ENCODE measurements at regions not wholly inside any gene's neighbourhood (a gene's known extent, or its start where the extent isn't known, plus 50 kb on each side); places are given as distances from the start of the nearest gene placed in this dataset.

DNA sequence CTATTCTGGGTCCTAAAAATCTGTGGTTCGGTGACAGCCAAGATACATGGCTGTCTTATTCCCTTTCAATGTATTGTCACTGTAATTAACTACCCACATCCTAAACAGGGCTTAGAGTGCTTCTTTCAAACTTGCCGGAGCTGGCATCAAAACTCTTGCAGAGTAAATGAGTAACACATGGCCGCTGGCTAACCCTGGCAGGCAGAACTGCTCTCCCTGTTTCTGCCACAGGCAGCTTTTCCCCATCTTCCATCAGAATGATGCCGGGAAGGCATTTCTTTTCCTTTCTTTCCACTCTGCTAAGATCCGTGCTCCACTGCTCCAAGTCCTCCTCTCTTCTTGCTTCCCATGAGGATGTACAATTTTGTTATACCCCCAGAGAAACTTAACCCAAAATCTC is 54.8 kb upstream of the PTPRM start:
- no peak overlapping the region for H3K4me3 Mint-ChIP-seq
- no peaks in the 10 kb centered on the region for H3K4me1 Mint-ChIP-seq
- DNase-seq, result no peak
- intact Hi-C loops (cut with micrococcal nuclease), result no loop called here
- H3K27ac Mint-ChIP-seq, result no peak overlapping the region
- no peaks in the 10 kb centered on the region for H3K36me3 Mint-ChIP-seq (ENCODE audit: low read depth)
- H3K27me3 Mint-ChIP-seq, result no peaks in the 10 kb centered on the region
- H3K9me3 Mint-ChIP-seq, result no peaks in the 10 kb centered on the region

DNA sequence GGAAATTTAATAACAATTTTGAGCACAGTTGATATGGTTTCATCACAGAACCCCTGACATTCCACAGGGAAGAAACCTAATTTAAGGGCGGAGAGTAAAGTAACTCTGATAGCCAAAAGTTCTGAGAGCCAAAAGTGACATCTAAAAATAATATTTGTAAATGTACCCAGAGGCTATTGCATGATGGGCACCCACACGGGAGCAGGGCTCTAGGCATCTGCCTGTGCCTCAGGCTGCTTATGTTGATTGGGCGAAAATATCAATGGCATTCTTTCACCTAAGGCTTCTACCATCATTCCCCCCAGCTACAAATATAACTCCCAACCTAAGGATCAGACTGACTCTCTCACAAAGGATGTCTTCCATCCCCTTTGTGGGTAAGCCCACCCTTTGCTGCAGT is 54.1 kb upstream of the PTPRM start:
- H3K27me3 Mint-ChIP-seq, result no peaks in the 10 kb centered on the region
- no peaks in the 10 kb centered on the region for H3K9me3 Mint-ChIP-seq
- H3K36me3 Mint-ChIP-seq (ENCODE audit: low read depth), result no peaks in the 10 kb centered on the region
- no peak for DNase-seq
- no peak overlapping the region for H3K4me3 Mint-ChIP-seq
- no peaks in the 10 kb centered on the region for H3K4me1 Mint-ChIP-seq
- H3K27ac Mint-ChIP-seq, result no peak overlapping the region
- intact Hi-C loops (cut with micrococcal nuclease), result no loop called here

DNA sequence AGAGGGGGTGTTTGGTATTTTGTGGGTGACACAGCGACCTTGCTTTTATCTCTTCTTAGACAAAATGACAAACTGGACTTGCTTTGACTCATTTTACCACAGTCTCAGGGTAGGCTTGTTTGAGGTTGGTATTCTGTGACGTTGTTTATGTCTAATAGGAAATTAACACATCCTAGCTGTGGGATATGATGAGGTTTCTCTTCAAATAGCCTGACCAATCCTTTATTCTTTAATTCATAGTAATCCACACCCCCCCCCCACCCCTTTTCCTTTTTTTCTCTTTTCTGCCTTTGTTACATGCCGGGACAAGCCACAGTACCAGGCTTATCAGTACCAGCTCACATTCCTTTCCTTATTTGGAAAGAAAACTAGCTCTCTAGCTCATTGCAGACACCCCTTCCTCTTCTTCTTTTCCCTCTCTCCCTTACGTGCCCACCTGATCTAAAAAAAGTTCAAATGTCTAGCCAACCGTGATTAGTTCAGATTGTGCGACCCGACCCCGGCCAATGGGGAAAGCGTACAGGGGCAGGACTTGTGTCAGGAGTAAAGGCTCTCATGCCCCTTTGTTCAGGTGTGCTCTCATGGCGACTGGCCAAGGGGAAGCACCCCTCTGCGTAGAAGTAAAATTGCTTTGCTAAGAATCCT is 52.2 kb upstream of the PTPRM start:
- DNase-seq, result no peak
- no peaks in the 10 kb centered on the region for H3K9me3 Mint-ChIP-seq
- H3K4me1 Mint-ChIP-seq, result no peaks in the 10 kb centered on the region
- H3K36me3 Mint-ChIP-seq (ENCODE audit: low read depth), result no peaks in the 10 kb centered on the region
- intact Hi-C loops (cut with micrococcal nuclease), result no loop called here
- H3K4me3 Mint-ChIP-seq, result no peak overlapping the region
- no peak overlapping the region for H3K27ac Mint-ChIP-seq
- H3K27me3 Mint-ChIP-seq, result no peaks in the 10 kb centered on the region

DNA sequence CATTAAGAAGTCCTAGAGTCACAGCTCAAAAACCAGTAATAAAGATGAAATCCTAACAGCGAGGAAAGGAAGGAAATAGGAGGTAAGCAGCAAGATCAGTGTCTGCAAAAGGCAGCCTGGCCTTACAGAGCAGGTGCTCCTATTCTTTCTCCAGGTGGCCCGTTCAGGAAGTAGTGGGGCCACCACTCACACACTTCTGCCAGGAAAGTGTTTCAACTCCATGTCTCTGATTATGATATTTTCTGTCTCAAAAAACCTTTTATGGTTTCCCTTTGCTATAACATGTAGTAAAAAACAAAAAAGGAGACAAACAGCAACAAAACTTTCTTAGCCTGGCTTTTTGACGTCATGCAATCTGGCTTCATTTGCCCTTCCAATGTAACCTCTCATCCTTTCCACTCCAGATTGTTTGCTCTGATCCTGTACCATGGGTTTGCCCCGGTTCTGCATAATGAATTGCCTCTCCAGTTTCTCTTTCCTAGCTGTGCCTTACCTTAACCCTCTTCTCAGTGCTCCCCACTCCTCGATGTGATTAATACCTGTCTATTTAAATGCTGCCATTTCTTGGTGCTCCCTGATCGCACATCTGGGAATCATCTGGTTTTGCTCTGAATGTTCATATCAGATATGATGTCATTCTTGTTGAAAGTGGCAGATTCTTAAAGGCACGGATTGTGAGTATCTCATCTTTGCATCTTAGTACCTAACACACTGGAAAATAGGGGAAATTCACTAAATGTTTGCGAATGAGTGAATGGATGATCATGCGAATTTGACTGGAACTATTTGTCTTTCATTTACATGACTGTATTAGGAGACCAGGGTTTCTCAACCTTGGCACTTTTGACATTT is 50.6 kb upstream of the PTPRM start:
- intact Hi-C loops (cut with micrococcal nuclease), result no loop called here
- Mint-ChIP-seq H3K27ac (no peak overlapping the region), H3K9me3 (no peaks in the 10 kb centered on the region), H3K4me3 (no peak overlapping the region), H3K4me1 (no peaks in the 10 kb centered on the region), H3K36me3 (ENCODE audit: low read depth) (no peaks in the 10 kb centered on the region), H3K27me3 (no peaks in the 10 kb centered on the region)
- DNase-seq, result no peak

Measured in activated CD4-positive, alpha-beta T cell treated with anti-CD3 and anti-CD28 coated beads, Interleukin-2, amount 10 ng/mL, durations not matched to agents 24 days and 14 days (primary cell).